ENCODE measurements at regions not wholly inside any gene's neighbourhood (a gene's known extent, or its start where the extent isn't known, plus 50 kb on each side); places are given as distances from the start of the nearest gene placed in this dataset.

GRCh38 chr1:5526385-5526750 lies 465.9 kb downstream of the NPHP4 start:
- H3K4me1 ChIP-seq (ENCODE audit: control insufficient read depth, insufficient read depth, low read length), result peaks cover 5% of the 10 kb centered on the region; the same call in 1 of the 2 replicates
- H3K27me3 ChIP-seq (ENCODE audit: control insufficient read depth, insufficient read depth, low read length), result peaks cover 55% of the 10 kb centered on the region
- H3K9me3 ChIP-seq (ENCODE audit: control insufficient read depth, insufficient read depth, low read depth, low read length), result 0 out of 2 replicates have a peak, but pooled peaks cover 4% of the 10 kb centered on the region
- no peaks in the 10 kb centered on the region for H3K36me3 ChIP-seq (ENCODE audit: control insufficient read depth, insufficient read depth, low read length)
- no peak overlapping the region for H3K27ac ChIP-seq (ENCODE audit: low read depth, low read length)
- H3K4me3 ChIP-seq (ENCODE audit: low read depth, low read length), result no peak overlapping the region
- H3K9ac ChIP-seq (ENCODE audit: low read length), result no peak overlapping the region

- peaks cover 53% of the 10 kb centered on the region for H3K27me3 ChIP-seq (ENCODE audit: control insufficient read depth, insufficient read depth, low read length)
- no peak overlapping the region for H3K9ac ChIP-seq (ENCODE audit: low read length)
- H3K4me1 ChIP-seq (ENCODE audit: control insufficient read depth, insufficient read depth, low read length), result peaks cover 5% of the 10 kb centered on the region; the same call in 1 of the 2 replicates
- H3K9me3 ChIP-seq (ENCODE audit: control insufficient read depth, insufficient read depth, low read depth, low read length), result 0 out of 2 replicates have a peak, but pooled peaks cover 4% of the 10 kb centered on the region
- H3K4me3 ChIP-seq (ENCODE audit: low read depth, low read length), result no peak overlapping the region
- no peaks in the 10 kb centered on the region for H3K36me3 ChIP-seq (ENCODE audit: control insufficient read depth, insufficient read depth, low read length)
- H3K27ac ChIP-seq (ENCODE audit: low read depth, low read length), result no peak overlapping the region
Observed at GRCh38 chr1:5525597-5526384, 466.4 kb downstream of the NPHP4 start.

GRCh38 chr1:5522531-5523145 lies 469.6 kb downstream of the NPHP4 start:
- no peaks in the 10 kb centered on the region for H3K36me3 ChIP-seq (ENCODE audit: control insufficient read depth, insufficient read depth, low read length)
- no peak overlapping the region for H3K27ac ChIP-seq (ENCODE audit: low read depth, low read length)
- H3K4me3 ChIP-seq (ENCODE audit: low read depth, low read length), result no peak overlapping the region
- H3K9ac ChIP-seq (ENCODE audit: low read length), result no peak overlapping the region
- peaks cover 41% of the 10 kb centered on the region for H3K27me3 ChIP-seq (ENCODE audit: control insufficient read depth, insufficient read depth, low read length)
- H3K4me1 ChIP-seq (ENCODE audit: control insufficient read depth, insufficient read depth, low read length), result peaks cover 5% of the 10 kb centered on the region; the same call in 1 of the 2 replicates
- H3K9me3 ChIP-seq (ENCODE audit: control insufficient read depth, insufficient read depth, low read depth, low read length), result no peaks in the 10 kb centered on the region

- Histone ChIP-seq H3K4me1 (ENCODE audit: control insufficient read depth, insufficient read depth, low read length) (no peaks in the 10 kb centered on the region), H3K9me3 (ENCODE audit: control insufficient read depth, insufficient read depth, low read depth, low read length) (no peaks in the 10 kb centered on the region), H3K27ac (ENCODE audit: low read depth, low read length) (no peak overlapping the region), H3K4me3 (ENCODE audit: low read depth, low read length) (no peak overlapping the region), H3K9ac (ENCODE audit: low read length) (no peak overlapping the region), H3K27me3 (ENCODE audit: control insufficient read depth, insufficient read depth, low read length) (peaks cover 19% of the 10 kb centered on the region), H3K36me3 (ENCODE audit: control insufficient read depth, insufficient read depth, low read length) (no peaks in the 10 kb centered on the region)
Observed at GRCh38 chr1:5519366-5520135, 472.7 kb downstream of the NPHP4 start.

GRCh38 chr1:5516756-5517155 lies 475.5 kb downstream of the NPHP4 start:
- Histone ChIP-seq H3K27ac (ENCODE audit: low read depth, low read length) (no peak overlapping the region), H3K4me1 (ENCODE audit: control insufficient read depth, insufficient read depth, low read length) (no peaks in the 10 kb centered on the region), H3K9ac (ENCODE audit: low read length) (no peak overlapping the region), H3K27me3 (ENCODE audit: control insufficient read depth, insufficient read depth, low read length) (peaks cover 4% of the 10 kb centered on the region), H3K4me3 (ENCODE audit: low read depth, low read length) (no peak overlapping the region), H3K36me3 (ENCODE audit: control insufficient read depth, insufficient read depth, low read length) (no peaks in the 10 kb centered on the region), H3K9me3 (ENCODE audit: control insufficient read depth, insufficient read depth, low read depth, low read length) (no peaks in the 10 kb centered on the region)

GRCh38 chr1:5515501-5515900 lies 476.7 kb downstream of the NPHP4 start:
- no peak overlapping the region for H3K9ac ChIP-seq (ENCODE audit: low read length)
- H3K36me3 ChIP-seq (ENCODE audit: control insufficient read depth, insufficient read depth, low read length), result no peaks in the 10 kb centered on the region
- H3K9me3 ChIP-seq (ENCODE audit: control insufficient read depth, insufficient read depth, low read depth, low read length), result no peaks in the 10 kb centered on the region
- peaks cover 14% of the 10 kb centered on the region for H3K27me3 ChIP-seq (ENCODE audit: control insufficient read depth, insufficient read depth, low read length)
- no peaks in the 10 kb centered on the region for H3K4me1 ChIP-seq (ENCODE audit: control insufficient read depth, insufficient read depth, low read length)
- H3K27ac ChIP-seq (ENCODE audit: low read depth, low read length), result no peak overlapping the region
- no peak overlapping the region for H3K4me3 ChIP-seq (ENCODE audit: low read depth, low read length)

GRCh38 chr1:5514527-5515183 lies 477.6 kb downstream of the NPHP4 start:
- peaks cover 14% of the 10 kb centered on the region for H3K27me3 ChIP-seq (ENCODE audit: control insufficient read depth, insufficient read depth, low read length)
- no peak overlapping the region for H3K27ac ChIP-seq (ENCODE audit: low read depth, low read length)
- H3K9me3 ChIP-seq (ENCODE audit: control insufficient read depth, insufficient read depth, low read depth, low read length), result no peaks in the 10 kb centered on the region
- no peak overlapping the region for H3K4me3 ChIP-seq (ENCODE audit: low read depth, low read length)
- no peak overlapping the region for H3K9ac ChIP-seq (ENCODE audit: low read length)
- no peaks in the 10 kb centered on the region for H3K4me1 ChIP-seq (ENCODE audit: control insufficient read depth, insufficient read depth, low read length)
- no peaks in the 10 kb centered on the region for H3K36me3 ChIP-seq (ENCODE audit: control insufficient read depth, insufficient read depth, low read length)

GRCh38 chr1:5513846-5514526 lies 478.2 kb downstream of the NPHP4 start:
- Histone ChIP-seq H3K36me3 (ENCODE audit: control insufficient read depth, insufficient read depth, low read length) (no peaks in the 10 kb centered on the region), H3K4me3 (ENCODE audit: low read depth, low read length) (no peak overlapping the region), H3K27me3 (ENCODE audit: control insufficient read depth, insufficient read depth, low read length) (peaks cover 14% of the 10 kb centered on the region), H3K4me1 (ENCODE audit: control insufficient read depth, insufficient read depth, low read length) (no peaks in the 10 kb centered on the region), H3K9me3 (ENCODE audit: control insufficient read depth, insufficient read depth, low read depth, low read length) (no peaks in the 10 kb centered on the region), H3K27ac (ENCODE audit: low read depth, low read length) (no peak overlapping the region), H3K9ac (ENCODE audit: low read length) (no peak overlapping the region)

GRCh38 chr1:5513179-5513578 lies 479.0 kb downstream of the NPHP4 start:
- no peak overlapping the region for H3K27ac ChIP-seq (ENCODE audit: low read depth, low read length)
- H3K36me3 ChIP-seq (ENCODE audit: control insufficient read depth, insufficient read depth, low read length), result no peaks in the 10 kb centered on the region
- H3K9ac ChIP-seq (ENCODE audit: low read length), result no peak overlapping the region
- H3K4me3 ChIP-seq (ENCODE audit: low read depth, low read length), result no peak overlapping the region
- no peaks in the 10 kb centered on the region; the same call in 1 of the 2 replicates for H3K4me1 ChIP-seq (ENCODE audit: control insufficient read depth, insufficient read depth, low read length)
- H3K27me3 ChIP-seq (ENCODE audit: control insufficient read depth, insufficient read depth, low read length), result peaks cover 14% of the 10 kb centered on the region
- no peaks in the 10 kb centered on the region for H3K9me3 ChIP-seq (ENCODE audit: control insufficient read depth, insufficient read depth, low read depth, low read length)

GRCh38 chr1:5511381-5512097 lies 480.7 kb downstream of the NPHP4 start:
- peaks cover 14% of the 10 kb centered on the region for H3K27me3 ChIP-seq (ENCODE audit: control insufficient read depth, insufficient read depth, low read length)
- no peaks in the 10 kb centered on the region; the same call in 1 of the 2 replicates for H3K4me1 ChIP-seq (ENCODE audit: control insufficient read depth, insufficient read depth, low read length)
- no peaks in the 10 kb centered on the region for H3K36me3 ChIP-seq (ENCODE audit: control insufficient read depth, insufficient read depth, low read length)
- no peaks in the 10 kb centered on the region for H3K9me3 ChIP-seq (ENCODE audit: control insufficient read depth, insufficient read depth, low read depth, low read length)
- H3K27ac ChIP-seq (ENCODE audit: low read depth, low read length), result no peak overlapping the region
- no peak overlapping the region for H3K9ac ChIP-seq (ENCODE audit: low read length)
- H3K4me3 ChIP-seq (ENCODE audit: low read depth, low read length), result no peak overlapping the region

Measured in HUES6 (cell line).